Astrocyte (in vitro differentiated cells and primary cell): ENCODE measurements at regions not wholly inside any gene's neighbourhood (a gene's known extent, or its start where the extent isn't known, plus 50 kb on each side); places are given as distances from the start of the nearest gene placed in this dataset.

ENCODE experiments used
- DNase-seq: peaks from one replicate; pipeline ENCODE4 v3.0.0-alpha.2; 2010; ENCODE audit warnings: low read depth
- FAIRE-seq: peaks from 2 replicates; lab custom pipeline; 2011; peaks lifted over from hg19 to GRCh38; lab: Jason Lieb, UNC
- H2AFZ ChIP-seq: 2 replicates; pipeline ENCODE4 v1.6.0; 2012; ENCODE audit warnings: low read depth, low read length, inconsistent platforms
- H3K27ac ChIP-seq: 2 replicates; pipeline ENCODE4 v1.5.1; 2011; ENCODE audit warnings: low read depth, low read length, inconsistent platforms
- H3K27me3 ChIP-seq: 2 replicates; pipeline ENCODE4 v1.6.0; 2011; ENCODE audit warnings: low read length, inconsistent platforms; ENCODE audit not compliant: insufficient read depth
- H3K36me3 ChIP-seq: 2 replicates; pipeline ENCODE4 v1.5.1; 2011; ENCODE audit warnings: low read length, inconsistent platforms; ENCODE audit not compliant: insufficient read depth
- H3K4me1 ChIP-seq: 2 replicates; pipeline ENCODE4 v1.5.1; 2011; ENCODE audit warnings: low read length, inconsistent platforms; ENCODE audit not compliant: insufficient read depth
- H3K4me2 ChIP-seq: 2 replicates; pipeline ENCODE4 v1.6.0; 2012; ENCODE audit warnings: low read length, inconsistent platforms
- H3K4me3 ChIP-seq: 2 replicates; pipeline ENCODE4 v1.5.1; 2011; ENCODE audit warnings: low read depth, mild to moderate bottlenecking, low read length, inconsistent platforms; ENCODE audit not compliant: insufficient read depth
- H3K79me2 ChIP-seq: 2 replicates; pipeline ENCODE4 v1.6.0; 2012; ENCODE audit warnings: mild to moderate bottlenecking, low read length, inconsistent platforms; ENCODE audit not compliant: insufficient read depth
- H3K9ac ChIP-seq: 2 replicates; pipeline ENCODE4 v1.6.0; 2012; ENCODE audit warnings: mild to moderate bottlenecking, low read length, inconsistent platforms
- H3K9me3 ChIP-seq: 2 replicates; pipeline ENCODE4 v1.5.1; 2012; ENCODE audit warnings: low read depth, mild to moderate bottlenecking, low read length, inconsistent platforms; ENCODE audit not compliant: insufficient read depth
- H4K20me1 ChIP-seq: 2 replicates; pipeline ENCODE4 v1.6.0; 2012; ENCODE audit warnings: low read length, inconsistent platforms; ENCODE audit not compliant: insufficient read depth
- H3K27ac Mint-ChIP-seq: one replicate; pipeline ENCODE4 v1.8.0; 2021; ENCODE audit warnings: mild to moderate bottlenecking, mixed read lengths; ENCODE audit not compliant: unreplicated experiment
- H3K27me3 Mint-ChIP-seq: one replicate; pipeline ENCODE4 v1.8.0; 2021; ENCODE audit warnings: low read depth, mixed read lengths; ENCODE audit not compliant: unreplicated experiment
- H3K36me3 Mint-ChIP-seq: one replicate; pipeline ENCODE4 v1.8.0; 2021; ENCODE audit warnings: low read depth, mixed read lengths; ENCODE audit not compliant: unreplicated experiment
- H3K4me1 Mint-ChIP-seq: one replicate; pipeline ENCODE4 v1.8.0; 2021; ENCODE audit warnings: low read depth, mixed read lengths; ENCODE audit not compliant: unreplicated experiment
- H3K4me3 Mint-ChIP-seq: one replicate; pipeline ENCODE4 v1.8.0; 2021; ENCODE audit warnings: mild to moderate bottlenecking, moderate library complexity, mixed read lengths; ENCODE audit not compliant: unreplicated experiment
- H3K9me3 Mint-ChIP-seq: one replicate; pipeline ENCODE4 v1.8.0; 2021; ENCODE audit warnings: mild to moderate bottlenecking, mixed read lengths; ENCODE audit not compliant: unreplicated experiment
- EZH2 ChIP-seq: IDR thresholded peaks from 2 replicates; pipeline ENCODE4 v1.6.1; 2012; ENCODE audit warnings: mild to moderate bottlenecking, low read length, inconsistent platforms; ENCODE audit not compliant: insufficient read depth
- TF ChIP-seq, protein P1 (sequence below): IDR thresholded peaks from 2 replicates; pipeline ENCODE4 v1.5.1; 2011; ENCODE audit warnings: low read depth, mild to moderate bottlenecking, inconsistent platforms, low read length, moderate library complexity; ENCODE audit not compliant: insufficient read depth

DNA sequence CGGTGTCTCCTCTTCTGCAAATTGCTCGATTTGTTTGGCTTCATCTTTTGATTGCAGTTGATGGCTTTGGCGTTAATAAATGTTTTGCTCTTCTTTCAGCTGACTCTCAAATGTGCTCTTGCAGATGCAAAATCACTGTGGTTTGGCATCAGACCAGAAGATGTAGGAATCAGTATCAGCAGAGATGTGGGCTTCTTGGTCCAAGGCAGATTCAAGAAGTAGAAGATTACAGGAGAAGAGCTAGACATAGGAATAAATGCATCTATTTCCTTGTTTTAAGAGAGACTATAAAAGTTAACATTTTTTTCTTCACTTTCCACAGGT is 59.8 kb upstream of the BACH1 start:
- DNase-seq (peak; percentile 73), FAIRE-seq (no peak)
- no peaks in the 10 kb centered on the region for H3K27me3 ChIP-seq
- no peaks in the 10 kb centered on the region for H3K9me3 ChIP-seq
- TF ChIP-seq EZH2, result no peak
- TF ChIP-seq, protein P1, sequence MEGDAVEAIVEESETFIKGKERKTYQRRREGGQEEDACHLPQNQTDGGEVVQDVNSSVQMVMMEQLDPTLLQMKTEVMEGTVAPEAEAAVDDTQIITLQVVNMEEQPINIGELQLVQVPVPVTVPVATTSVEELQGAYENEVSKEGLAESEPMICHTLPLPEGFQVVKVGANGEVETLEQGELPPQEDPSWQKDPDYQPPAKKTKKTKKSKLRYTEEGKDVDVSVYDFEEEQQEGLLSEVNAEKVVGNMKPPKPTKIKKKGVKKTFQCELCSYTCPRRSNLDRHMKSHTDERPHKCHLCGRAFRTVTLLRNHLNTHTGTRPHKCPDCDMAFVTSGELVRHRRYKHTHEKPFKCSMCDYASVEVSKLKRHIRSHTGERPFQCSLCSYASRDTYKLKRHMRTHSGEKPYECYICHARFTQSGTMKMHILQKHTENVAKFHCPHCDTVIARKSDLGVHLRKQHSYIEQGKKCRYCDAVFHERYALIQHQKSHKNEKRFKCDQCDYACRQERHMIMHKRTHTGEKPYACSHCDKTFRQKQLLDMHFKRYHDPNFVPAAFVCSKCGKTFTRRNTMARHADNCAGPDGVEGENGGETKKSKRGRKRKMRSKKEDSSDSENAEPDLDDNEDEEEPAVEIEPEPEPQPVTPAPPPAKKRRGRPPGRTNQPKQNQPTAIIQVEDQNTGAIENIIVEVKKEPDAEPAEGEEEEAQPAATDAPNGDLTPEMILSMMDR, result no peak
- no peak overlapping the region for H3K4me3 ChIP-seq
- no peaks in the 10 kb centered on the region for H3K36me3 ChIP-seq
- H3K4me2 ChIP-seq, result no peak overlapping the region
- H3K79me2 ChIP-seq, result no peaks in the 10 kb centered on the region
- no peak overlapping the region for H2AFZ ChIP-seq
- H4K20me1 ChIP-seq, result no peaks in the 10 kb centered on the region
- no peaks in the 10 kb centered on the region for H3K4me1 ChIP-seq
- Mint-ChIP-seq H3K36me3 (no peaks in the 10 kb centered on the region), H3K9me3 (no peaks in the 10 kb centered on the region), H3K27ac (no peak overlapping the region), H3K27me3 (no peaks in the 10 kb centered on the region), H3K4me1 (peaks cover 20% of the 10 kb centered on the region), H3K4me3 (no peak overlapping the region)
- H3K9ac ChIP-seq, result no peak overlapping the region
- H3K27ac ChIP-seq, result no peak overlapping the region

DNA sequence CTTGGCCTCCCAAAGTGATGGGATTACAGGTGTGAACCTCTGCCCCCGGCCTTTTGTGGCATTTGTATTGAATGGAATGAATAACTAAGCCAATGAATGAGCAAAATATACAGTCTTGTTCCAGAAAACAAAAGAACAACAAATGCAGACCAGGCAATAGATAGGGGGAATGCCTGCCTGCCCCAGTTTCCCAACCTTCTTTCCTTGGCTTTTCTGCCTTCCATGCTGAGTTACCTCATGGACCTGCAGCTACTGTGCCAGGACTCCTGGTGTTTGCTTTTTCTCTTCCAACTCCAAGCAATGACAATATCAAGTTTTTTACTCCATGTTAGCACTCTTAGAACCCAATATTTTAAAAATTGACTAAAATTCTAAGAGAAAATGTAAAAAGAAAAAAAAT is 58.6 kb upstream of the BACH1 start:
- H3K27ac ChIP-seq, result no peak overlapping the region
- peaks cover 18% of the 10 kb centered on the region for H3K4me1 Mint-ChIP-seq
- H3K4me1 ChIP-seq, result no peaks in the 10 kb centered on the region
- no peak overlapping the region for H3K27ac Mint-ChIP-seq
- no peaks in the 10 kb centered on the region for H3K36me3 ChIP-seq
- H3K27me3 ChIP-seq, result no peaks in the 10 kb centered on the region
- no peak overlapping the region for H3K4me3 Mint-ChIP-seq
- H3K27me3 Mint-ChIP-seq, result no peaks in the 10 kb centered on the region
- H4K20me1 ChIP-seq, result no peaks in the 10 kb centered on the region
- H3K9me3 Mint-ChIP-seq, result no peaks in the 10 kb centered on the region
- FAIRE-seq (no peak), DNase-seq (no peak)
- no peak overlapping the region for H2AFZ ChIP-seq
- no peaks in the 10 kb centered on the region for H3K36me3 Mint-ChIP-seq
- H3K9me3 ChIP-seq, result no peaks in the 10 kb centered on the region
- TF ChIP-seq EZH2, result no peak
- TF ChIP-seq, protein P1, result no peak
- H3K79me2 ChIP-seq, result no peaks in the 10 kb centered on the region
- no peak overlapping the region for H3K4me2 ChIP-seq
- no peak overlapping the region for H3K4me3 ChIP-seq
- no peak overlapping the region for H3K9ac ChIP-seq

DNA sequence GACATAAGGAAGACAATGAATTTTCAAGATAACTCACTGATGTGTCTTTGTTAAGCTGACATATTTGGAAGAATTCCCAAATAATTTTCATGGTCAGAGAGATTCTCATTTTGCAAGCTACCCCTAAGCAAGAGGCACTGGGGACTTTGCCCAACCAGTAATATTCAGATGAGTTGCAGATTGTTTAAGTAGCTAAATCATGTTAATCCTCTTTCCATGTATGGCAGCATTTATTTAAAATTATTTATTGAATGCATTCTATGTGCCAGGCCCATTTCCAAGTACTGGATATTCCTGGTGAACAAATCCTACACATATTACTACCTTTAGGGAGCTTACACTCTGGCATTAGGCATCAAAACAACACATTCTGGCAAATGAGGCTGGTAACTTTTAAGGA is 56.5 kb upstream of the BACH1 start:
- Mint-ChIP-seq H3K4me3 (no peak overlapping the region), H3K36me3 (no peaks in the 10 kb centered on the region), H3K9me3 (no peaks in the 10 kb centered on the region), H3K27me3 (no peaks in the 10 kb centered on the region), H3K4me1 (peaks cover 11% of the 10 kb centered on the region), H3K27ac (no peak overlapping the region)
- Histone ChIP-seq H3K4me2 (no peak overlapping the region), H3K36me3 (no peaks in the 10 kb centered on the region), H3K27ac (no peak overlapping the region), H3K27me3 (no peaks in the 10 kb centered on the region), H3K4me1 (no peaks in the 10 kb centered on the region), H4K20me1 (no peaks in the 10 kb centered on the region), H2AFZ (no peak overlapping the region), H3K79me2 (no peaks in the 10 kb centered on the region), H3K4me3 (no peak overlapping the region), H3K9me3 (no peaks in the 10 kb centered on the region), H3K9ac (no peak overlapping the region)
- no peak for DNase-seq
- FAIRE-seq, result no peak
- TF ChIP-seq EZH2, result no peak
- TF ChIP-seq, protein P1, result no peak
